Large intestine (tissue), 3 donors: ENCODE measurements at regions not wholly inside any gene's neighbourhood (a gene's known extent, or its start where the extent isn't known, plus 50 kb on each side); places are given as distances from the start of the nearest gene placed in this dataset.

Source experiments
- DNase-seq, 2 donors: peaks; one replicate each; pipeline versions ENCODE4 v3.0.0 to v3.0.0-alpha.2; 2013
- H3K27ac ChIP-seq: one replicate; pipeline ENCODE4 v1.5.1; 2013; ENCODE audit warnings: low read length
- H3K27me3 ChIP-seq: 2 replicates; pipeline ENCODE4 v1.6.1; 2013; ENCODE audit warnings: low read length; ENCODE audit not compliant: control insufficient read depth, insufficient read depth
- H3K36me3 ChIP-seq: 2 replicates; pipeline ENCODE4 v1.6.1; 2013; ENCODE audit warnings: low read length; ENCODE audit not compliant: control insufficient read depth, insufficient read depth
- H3K4me1 ChIP-seq: one replicate; pipeline ENCODE4 v1.6.1; 2013; ENCODE audit warnings: low read length; ENCODE audit not compliant: control insufficient read depth, insufficient read depth
- H3K4me3 ChIP-seq: one replicate; pipeline ENCODE4 v1.5.1; 2013; ENCODE audit warnings: low read length
- H3K9me3 ChIP-seq: one replicate; pipeline ENCODE4 v1.6.1; 2013; ENCODE audit warnings: mild to moderate bottlenecking, low read depth, low read length, moderate library complexity; ENCODE audit not compliant: control insufficient read depth
- whole genome bisulfite sequencing: methylation state at CpG from one replicate; pipeline ENCODE4 v1.1.5; 2013; ENCODE audit warnings: low lambda C conversion rate; ENCODE audit not compliant: insufficient coverage; 5-methylcytosine and 5-hydroxymethylcytosine counted together

- Histone ChIP-seq H3K27me3 (no peaks in the 10 kb centered on the region), H3K27ac (no peak overlapping the region), H3K4me1 (no peaks in the 10 kb centered on the region), H3K36me3 (no peaks in the 10 kb centered on the region), H3K4me3 (no peak overlapping the region), H3K9me3 (no peaks in the 10 kb centered on the region)
- WGBS = 100% methylated on average over 1 of the region's 3 CpGs
- DNase-seq = no peak
These were observed 53.4 kb upstream of the STK17B start for GRCh38 chr2:196224756-196225155.

DNA sequence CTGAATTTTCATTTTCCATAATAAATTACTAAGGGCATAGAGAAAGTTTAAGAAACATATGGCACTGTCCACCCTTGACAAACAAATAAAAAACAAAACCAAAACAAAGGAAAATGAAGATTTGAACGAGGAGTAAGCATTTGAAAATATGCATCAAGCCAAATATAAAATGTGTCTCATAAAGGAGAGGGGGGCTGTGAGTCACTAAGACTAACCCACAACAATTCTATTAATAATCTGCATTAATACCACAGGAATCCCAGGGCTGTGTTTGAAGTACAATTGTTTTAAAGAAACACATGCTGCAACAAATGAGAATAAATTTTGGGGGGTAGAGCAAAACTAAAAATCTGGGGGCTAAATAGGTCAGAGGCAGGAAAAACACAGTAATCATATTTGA lies 53.8 kb upstream of the STK17B start:
- H3K4me3 ChIP-seq = no peak overlapping the region
- no peaks in the 10 kb centered on the region for H3K36me3 ChIP-seq
- WGBS = 78% methylated on average over 1 of the region's 1 CpG
- no peaks in the 10 kb centered on the region for H3K4me1 ChIP-seq
- H3K9me3 ChIP-seq = no peaks in the 10 kb centered on the region
- no peak for DNase-seq
- no peaks in the 10 kb centered on the region for H3K27me3 ChIP-seq
- no peak overlapping the region for H3K27ac ChIP-seq

DNA sequence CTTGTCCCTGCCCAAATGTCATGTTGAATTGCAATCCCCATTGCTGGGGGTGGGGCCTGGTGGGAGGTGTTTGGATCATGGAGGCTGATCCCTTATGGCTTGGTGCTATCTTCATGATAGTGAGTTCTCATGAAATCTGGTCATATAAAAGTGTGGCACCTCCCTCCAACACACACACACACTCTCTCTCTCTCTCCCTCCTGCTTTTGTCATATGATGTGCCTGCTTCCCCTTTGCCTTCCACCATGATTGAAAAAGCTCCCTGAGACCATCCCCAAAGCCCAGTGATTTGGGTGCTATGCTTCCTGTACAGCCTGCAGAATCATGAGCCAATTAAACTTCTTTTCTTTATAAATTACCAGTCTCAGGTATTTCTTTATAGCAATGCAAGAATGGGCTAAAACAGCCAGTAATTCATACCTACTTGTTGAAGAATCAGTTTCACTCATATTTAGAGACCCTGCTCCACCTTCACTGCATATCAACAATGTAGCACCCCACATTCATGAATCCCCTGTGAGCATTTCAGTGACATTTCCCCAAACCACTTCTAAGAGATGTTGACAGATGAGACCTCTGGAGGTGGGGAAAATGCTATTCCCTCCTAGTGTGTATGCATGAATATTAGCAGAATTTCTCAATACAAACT lies 54.8 kb upstream of the STK17B start:
- no peaks in the 10 kb centered on the region for H3K9me3 ChIP-seq

GRCh38 chr2:196226707-196227065 lies 55.3 kb upstream of the STK17B start:
- no peaks in the 10 kb centered on the region for H3K36me3 ChIP-seq
- no peaks in the 10 kb centered on the region for H3K27me3 ChIP-seq
- H3K9me3 ChIP-seq = no peaks in the 10 kb centered on the region
- 80% methylated on average over 1 of the region's 1 CpG for WGBS
- DNase-seq = no peak
- no peaks in the 10 kb centered on the region for H3K4me1 ChIP-seq
- no peak overlapping the region for H3K27ac ChIP-seq
- H3K4me3 ChIP-seq = no peak overlapping the region

More for the DNA sequence above, 54.8 kb upstream of the STK17B start:
- H3K27ac ChIP-seq = no peak overlapping the region
- no peak overlapping the region for H3K4me3 ChIP-seq
- no peaks in the 10 kb centered on the region for H3K4me1 ChIP-seq
- H3K27me3 ChIP-seq = no peaks in the 10 kb centered on the region
- no peak for DNase-seq
- no peaks in the 10 kb centered on the region for H3K36me3 ChIP-seq

DNA sequence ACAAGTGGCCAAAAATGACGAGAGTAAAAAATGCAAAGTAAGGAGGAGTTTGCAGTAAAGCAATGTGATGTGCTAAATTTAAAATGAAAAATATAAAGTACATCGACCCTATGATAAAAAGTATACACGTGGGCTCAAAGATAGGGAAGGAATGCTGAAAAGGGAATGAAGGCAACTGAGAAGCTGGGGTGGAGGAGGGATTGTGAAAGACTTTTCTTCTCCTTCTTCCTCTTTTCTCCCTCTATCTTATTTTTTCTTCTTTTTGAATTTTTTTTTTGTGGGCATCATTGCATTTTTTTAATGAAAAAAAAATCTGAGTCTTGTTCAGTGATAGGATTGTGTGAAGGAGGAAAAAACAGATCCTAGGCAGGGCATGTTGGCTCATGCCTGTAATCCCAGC lies 57.6 kb upstream of the STK17B start:
- H3K4me1 ChIP-seq = no peaks in the 10 kb centered on the region
- H3K27ac ChIP-seq = no peak overlapping the region
- 91% methylated on average over 3 of the region's 3 CpGs for WGBS

DNA sequence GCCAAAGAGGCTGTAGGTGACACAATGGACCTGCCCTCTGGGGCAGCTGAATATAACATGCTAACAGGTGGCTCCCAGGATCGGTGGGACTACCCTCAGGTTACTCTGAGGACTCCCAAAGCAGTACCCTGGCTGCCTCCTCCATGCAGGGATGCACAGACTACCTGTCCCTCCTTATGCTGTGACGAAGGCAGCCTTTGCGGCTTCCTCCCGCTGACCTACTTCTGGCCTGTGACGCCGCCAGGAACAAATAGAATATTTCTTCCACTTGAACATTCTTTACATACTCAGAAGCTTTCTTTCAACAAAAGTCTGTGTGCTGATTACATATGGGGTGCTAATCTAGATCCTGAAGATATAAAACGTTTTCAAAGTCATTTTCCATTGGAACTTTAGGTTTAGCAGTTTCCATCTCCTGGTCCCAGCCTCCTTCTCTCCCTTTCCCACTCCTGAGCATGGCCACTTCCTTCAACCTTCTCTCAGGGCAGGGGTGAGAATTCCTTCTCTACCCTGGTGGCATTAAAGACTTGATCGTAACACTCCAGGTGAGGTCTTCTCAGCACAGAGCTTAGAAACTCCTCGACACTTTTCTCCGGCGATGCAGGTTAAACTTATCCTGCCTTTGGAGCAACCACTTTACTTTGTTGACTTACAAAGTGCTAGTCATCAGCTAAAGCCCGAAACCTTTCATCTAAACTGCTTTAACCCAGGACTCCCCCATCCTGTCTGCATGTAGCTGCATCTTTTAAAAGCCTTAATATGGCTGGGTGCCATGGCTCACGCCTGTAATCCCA lies 58.9 kb upstream of the STK17B start:
- DNase-seq = no peak
- Histone ChIP-seq H3K9me3 (no peaks in the 10 kb centered on the region), H3K4me1 (no peaks in the 10 kb centered on the region), H3K27me3 (no peaks in the 10 kb centered on the region), H3K4me3 (no peak overlapping the region), H3K36me3 (no peaks in the 10 kb centered on the region), H3K27ac (no peak overlapping the region)
- WGBS = no CpG with 5 or more reads among the region's 13 CpGs

More for the DNA sequence above, 57.6 kb upstream of the STK17B start:
- H3K4me3 ChIP-seq = no peak overlapping the region
- DNase-seq = no peak
- no peaks in the 10 kb centered on the region for H3K36me3 ChIP-seq
- no peaks in the 10 kb centered on the region for H3K27me3 ChIP-seq
- no peaks in the 10 kb centered on the region for H3K9me3 ChIP-seq

DNA sequence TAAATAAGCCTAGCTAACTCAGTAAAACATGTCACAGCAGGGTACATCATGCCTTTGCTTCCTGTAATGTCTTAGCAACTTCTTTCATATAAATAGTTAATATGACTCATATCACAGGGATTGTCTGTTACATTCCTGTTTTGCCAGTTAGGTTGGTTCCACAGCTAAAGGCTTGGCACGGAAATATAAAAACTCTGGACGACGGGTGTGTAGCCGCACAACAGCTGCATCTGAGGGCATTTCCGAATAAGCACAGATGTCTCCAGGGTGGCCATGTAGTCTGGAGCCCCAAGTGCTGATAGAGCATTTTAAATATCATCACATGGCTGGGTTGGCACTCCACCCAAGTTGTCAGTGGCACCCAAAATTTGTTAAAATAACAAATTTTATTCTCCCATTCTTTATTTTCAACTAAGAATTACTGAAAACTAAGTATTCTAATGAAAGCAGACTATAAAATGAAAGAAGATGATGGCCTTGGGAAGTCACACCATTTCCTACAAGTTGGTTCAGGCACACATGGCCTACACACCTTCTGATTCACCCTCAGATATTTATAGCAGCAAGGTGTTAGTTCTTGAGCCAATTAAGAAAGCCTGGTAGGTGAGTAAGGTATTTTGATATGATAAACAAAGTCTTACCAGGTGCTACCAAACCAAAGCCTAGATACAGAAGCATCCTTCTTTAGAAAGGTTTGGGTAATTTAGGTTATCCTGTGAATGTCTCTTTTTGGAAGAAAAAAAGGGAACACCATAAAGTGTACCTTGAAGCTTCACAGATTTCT lies 61.8 kb upstream of the STK17B start:
- H3K4me3 ChIP-seq = no peak overlapping the region
- no peaks in the 10 kb centered on the region for H3K27me3 ChIP-seq
- no peaks in the 10 kb centered on the region for H3K4me1 ChIP-seq
- no peaks in the 10 kb centered on the region for H3K9me3 ChIP-seq
- DNase-seq = peak in 1 of 2 donors; percentile 29
- H3K36me3 ChIP-seq = no peaks in the 10 kb centered on the region
- no CpG with 5 or more reads among the region's 5 CpGs for WGBS
- H3K27ac ChIP-seq = no peak overlapping the region

DNA sequence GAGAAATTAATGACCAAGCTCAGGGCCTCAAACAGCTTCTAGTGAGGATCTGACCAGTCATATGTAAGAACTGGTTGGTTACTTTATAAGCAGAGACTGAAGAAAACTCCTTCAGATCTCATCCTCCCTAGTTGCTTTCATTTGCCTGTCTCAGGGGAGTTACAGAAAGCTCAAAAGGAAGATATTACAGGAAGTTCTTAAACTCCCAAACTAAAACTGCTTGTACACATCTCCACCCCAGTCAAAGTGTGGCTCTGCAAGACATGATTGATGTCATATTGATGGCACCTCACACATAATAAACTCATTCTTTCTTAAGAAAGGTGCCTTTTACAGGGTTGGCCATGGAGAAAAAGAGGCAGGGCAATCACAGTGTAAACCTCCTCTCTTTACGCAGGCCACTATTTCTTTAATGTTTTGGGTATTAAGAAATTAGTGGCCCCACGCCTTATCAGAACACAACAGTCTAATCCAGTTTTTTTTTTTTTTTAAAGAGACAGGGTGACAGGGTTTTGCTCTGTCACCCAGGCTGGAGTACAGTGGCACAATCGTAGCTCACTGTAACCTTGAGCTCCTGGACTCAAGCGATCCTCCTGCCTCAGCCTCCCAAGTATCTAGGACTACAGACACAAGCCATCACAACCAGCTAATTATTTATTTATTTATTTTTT lies 62.6 kb upstream of the STK17B start:
- H3K36me3 ChIP-seq = no peaks in the 10 kb centered on the region
- H3K9me3 ChIP-seq = no peaks in the 10 kb centered on the region
- H3K4me3 ChIP-seq = no peak overlapping the region
- H3K27me3 ChIP-seq = no peaks in the 10 kb centered on the region
- no peak for DNase-seq
- no peaks in the 10 kb centered on the region for H3K4me1 ChIP-seq
- H3K27ac ChIP-seq = no peak overlapping the region
- WGBS = no CpG with 5 or more reads among the region's 4 CpGs

GRCh38 chr2:196234672-196235071 lies 63.3 kb upstream of the STK17B start:
- Histone ChIP-seq H3K9me3 (no peaks in the 10 kb centered on the region), H3K4me3 (no peak overlapping the region), H3K36me3 (no peaks in the 10 kb centered on the region), H3K27ac (no peak overlapping the region), H3K4me1 (no peaks in the 10 kb centered on the region), H3K27me3 (no peaks in the 10 kb centered on the region)
- DNase-seq = no peak
- no CpG with 5 or more reads among the region's 4 CpGs for WGBS

DNA sequence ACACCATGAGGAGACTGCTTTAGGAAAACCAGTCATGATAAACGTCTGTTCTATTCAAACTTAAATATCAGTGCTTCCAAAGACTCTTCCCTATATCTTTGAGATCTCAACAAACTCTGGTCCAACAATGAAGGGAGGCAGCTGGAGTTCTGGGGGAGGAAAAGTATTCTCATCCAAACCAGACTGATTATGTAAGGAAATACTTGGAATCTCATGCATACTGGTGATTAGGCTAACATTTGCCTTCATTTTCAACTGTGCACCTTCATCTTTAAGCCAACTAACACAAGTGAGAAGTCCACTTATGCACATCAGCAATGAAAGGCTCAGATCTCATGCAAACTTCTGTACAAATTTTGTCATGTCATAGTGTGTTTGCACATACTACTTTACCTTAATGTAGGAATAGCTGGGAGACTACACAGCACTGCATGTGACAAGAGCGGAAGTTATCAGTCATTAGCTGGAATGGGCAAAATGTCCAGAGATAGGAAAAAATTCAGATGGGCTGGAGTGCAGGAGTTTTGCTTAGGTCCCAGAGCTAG lies 67.5 kb upstream of the STK17B start:
- WGBS = no CpG with 5 or more reads among the region's 2 CpGs
- no peak overlapping the region for H3K27ac ChIP-seq
- no peak overlapping the region for H3K4me3 ChIP-seq
- no peaks in the 10 kb centered on the region for H3K4me1 ChIP-seq
- no peaks in the 10 kb centered on the region for H3K9me3 ChIP-seq
- DNase-seq = no peak
- no peaks in the 10 kb centered on the region for H3K36me3 ChIP-seq
- no peaks in the 10 kb centered on the region for H3K27me3 ChIP-seq
